Activated T-helper 1 cell treated with anti-CD3 and anti-CD28 coated beads, Interleukin-12 subunit alpha, Interleukin-12 subunit beta, Interleukin-2, Interleukin-4 antibody, amounts not matched to agents 30 ng/mL and 10 ng/mL and 1 ng/mL, durations not matched to agents 14 hours and 24 hours and 36 hours (primary cell): ENCODE measurements at regions not wholly inside any gene's neighbourhood (a gene's known extent, or its start where the extent isn't known, plus 50 kb on each side); places are given as distances from the start of the nearest gene placed in this dataset.

Experiments used
- DNase-seq: peaks from one replicate; pipeline ENCODE4 v3.0.0; 2021; ENCODE audit warnings: low spot score
- H3K27ac Mint-ChIP-seq: one replicate; pipeline ENCODE4 v1.8.0; 2021; ENCODE audit warnings: mild to moderate bottlenecking, mixed read lengths
- H3K27me3 Mint-ChIP-seq: one replicate; pipeline ENCODE4 v1.8.0; 2022; ENCODE audit warnings: mild to moderate bottlenecking, moderate library complexity, mixed read lengths; ENCODE audit not compliant: insufficient read depth
- H3K36me3 Mint-ChIP-seq: one replicate; pipeline ENCODE4 v1.8.0; 2021; ENCODE audit warnings: low read depth, mixed read lengths
- H3K4me1 Mint-ChIP-seq: one replicate; pipeline ENCODE4 v1.8.0; 2021; ENCODE audit warnings: low read depth, mixed read lengths
- H3K4me3 Mint-ChIP-seq: one replicate; pipeline ENCODE4 v1.8.0; 2021; ENCODE audit warnings: mild to moderate bottlenecking, moderate library complexity, mixed read lengths
- H3K9me3 Mint-ChIP-seq: one replicate; pipeline ENCODE4 v1.8.0; 2021; ENCODE audit warnings: mixed read lengths
- intact Hi-C: fragments of 100-400 bp; cut with micrococcal nuclease; formaldehyde crosslinking; loops from one replicate; pipeline ENCODE4 v1.15.1; 2024

GRCh38 chr9:16197578-16198370 lies 644.9 kb downstream of the CCDC171 start:
- no peak for DNase-seq
- Mint-ChIP-seq H3K36me3 (no peaks in the 10 kb centered on the region), H3K4me3 (no peak overlapping the region), H3K27ac (no peak overlapping the region), H3K27me3 (peaks cover 2% of the 10 kb centered on the region), H3K9me3 (no peaks in the 10 kb centered on the region), H3K4me1 (no peaks in the 10 kb centered on the region)
- intact Hi-C loops: loop anchor here (10.0 kb wide), 1 partner anchor 1267 kb away; no protein-coding TSS in a partner anchor

GRCh38 chr9:16198996-16199395 lies 646.2 kb downstream of the CCDC171 start:
- no peak overlapping the region for H3K27ac Mint-ChIP-seq
- no peak for DNase-seq
- H3K36me3 Mint-ChIP-seq: no peaks in the 10 kb centered on the region
- intact Hi-C loops: loop anchor here (10.0 kb wide), 1 partner anchor 1266 kb away; no protein-coding TSS in a partner anchor
- H3K4me1 Mint-ChIP-seq: no peaks in the 10 kb centered on the region
- H3K9me3 Mint-ChIP-seq: no peaks in the 10 kb centered on the region
- H3K27me3 Mint-ChIP-seq: peaks cover 2% of the 10 kb centered on the region
- no peak overlapping the region for H3K4me3 Mint-ChIP-seq

GRCh38 chr9:16202221-16202620 lies 649.4 kb downstream of the CCDC171 start:
- no peaks in the 10 kb centered on the region for H3K27me3 Mint-ChIP-seq
- H3K4me3 Mint-ChIP-seq: no peak overlapping the region
- no peaks in the 10 kb centered on the region for H3K9me3 Mint-ChIP-seq
- intact Hi-C loops: no loop called here
- no peak overlapping the region for H3K27ac Mint-ChIP-seq
- H3K36me3 Mint-ChIP-seq: no peaks in the 10 kb centered on the region
- H3K4me1 Mint-ChIP-seq: peaks cover 4% of the 10 kb centered on the region
- no peak for DNase-seq

- no peaks in the 10 kb centered on the region for H3K9me3 Mint-ChIP-seq
- no peak overlapping the region for H3K27ac Mint-ChIP-seq
- DNase-seq: no peak
- peaks cover 5% of the 10 kb centered on the region for H3K4me1 Mint-ChIP-seq
- H3K27me3 Mint-ChIP-seq: no peaks in the 10 kb centered on the region
- intact Hi-C loops: no loop called here
- H3K4me3 Mint-ChIP-seq: no peak overlapping the region
- H3K36me3 Mint-ChIP-seq: no peaks in the 10 kb centered on the region
Observed at GRCh38 chr9:16202914-16203728, 650.3 kb downstream of the CCDC171 start.

- peaks cover 5% of the 10 kb centered on the region for H3K4me1 Mint-ChIP-seq
- no peaks in the 10 kb centered on the region for H3K27me3 Mint-ChIP-seq
- H3K27ac Mint-ChIP-seq: no peak overlapping the region
- H3K36me3 Mint-ChIP-seq: no peaks in the 10 kb centered on the region
- intact Hi-C loops: no loop called here
- DNase-seq: no peak
- no peak overlapping the region for H3K4me3 Mint-ChIP-seq
- H3K9me3 Mint-ChIP-seq: no peaks in the 10 kb centered on the region
Observed at GRCh38 chr9:16203729-16204573, 651.1 kb downstream of the CCDC171 start.

DNA sequence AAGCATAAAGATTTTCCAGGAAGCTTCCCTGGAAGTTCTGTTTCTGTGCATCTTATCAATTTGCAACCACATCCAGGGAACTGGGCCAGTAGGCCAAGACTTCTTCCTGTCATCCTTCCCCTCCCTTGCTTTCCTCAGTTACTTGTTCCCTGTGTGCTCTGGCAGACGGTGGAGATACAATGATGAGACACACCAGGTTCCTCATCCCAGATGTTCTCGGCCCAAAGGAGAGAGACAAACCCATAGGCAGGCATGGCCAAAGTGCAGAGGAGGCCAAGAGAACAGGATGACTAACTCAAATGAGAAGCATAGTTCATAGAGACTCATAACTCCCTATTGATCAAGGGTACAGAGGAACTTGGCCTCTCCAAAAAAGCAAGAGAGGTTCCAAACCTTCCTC lies 652.6 kb downstream of the CCDC171 start:
- peaks cover 5% of the 10 kb centered on the region for H3K4me1 Mint-ChIP-seq
- H3K9me3 Mint-ChIP-seq: peaks cover 3% of the 10 kb centered on the region
- H3K27ac Mint-ChIP-seq: no peak overlapping the region
- intact Hi-C loops: no loop called here
- H3K27me3 Mint-ChIP-seq: no peaks in the 10 kb centered on the region
- H3K36me3 Mint-ChIP-seq: no peaks in the 10 kb centered on the region
- DNase-seq: no peak
- H3K4me3 Mint-ChIP-seq: no peak overlapping the region

DNA sequence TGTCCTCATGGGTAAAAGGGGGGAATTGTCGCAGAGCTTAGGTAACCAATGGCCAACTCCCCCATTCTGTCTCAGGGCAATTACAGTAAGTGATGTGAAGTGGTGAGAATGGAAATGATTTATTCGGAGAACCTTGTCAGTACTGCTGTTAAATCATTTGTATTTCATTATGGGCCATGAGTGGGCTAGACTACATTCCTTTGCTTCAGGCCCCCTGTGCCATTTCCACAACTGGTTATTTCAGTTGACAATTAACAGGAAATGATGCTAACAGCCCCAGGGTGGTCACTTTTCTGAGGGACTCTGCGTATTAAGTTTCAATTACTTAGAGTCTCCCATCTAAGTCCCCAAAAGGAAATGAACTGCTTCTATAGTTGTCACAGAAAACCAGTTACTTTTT lies 653.7 kb downstream of the CCDC171 start:
- Mint-ChIP-seq H3K27me3 (no peaks in the 10 kb centered on the region), H3K27ac (no peak overlapping the region), H3K4me3 (no peak overlapping the region), H3K36me3 (no peaks in the 10 kb centered on the region), H3K9me3 (peaks cover 3% of the 10 kb centered on the region), H3K4me1 (peaks cover 5% of the 10 kb centered on the region)
- intact Hi-C loops: no loop called here
- DNase-seq: no peak

GRCh38 chr9:16207161-16207560 lies 654.3 kb downstream of the CCDC171 start:
- peaks cover 5% of the 10 kb centered on the region for H3K4me1 Mint-ChIP-seq
- no peak overlapping the region for H3K27ac Mint-ChIP-seq
- no peaks in the 10 kb centered on the region for H3K27me3 Mint-ChIP-seq
- H3K4me3 Mint-ChIP-seq: no peak overlapping the region
- no peak for DNase-seq
- H3K36me3 Mint-ChIP-seq: no peaks in the 10 kb centered on the region
- peaks cover 3% of the 10 kb centered on the region for H3K9me3 Mint-ChIP-seq
- intact Hi-C loops: no loop called here

DNA sequence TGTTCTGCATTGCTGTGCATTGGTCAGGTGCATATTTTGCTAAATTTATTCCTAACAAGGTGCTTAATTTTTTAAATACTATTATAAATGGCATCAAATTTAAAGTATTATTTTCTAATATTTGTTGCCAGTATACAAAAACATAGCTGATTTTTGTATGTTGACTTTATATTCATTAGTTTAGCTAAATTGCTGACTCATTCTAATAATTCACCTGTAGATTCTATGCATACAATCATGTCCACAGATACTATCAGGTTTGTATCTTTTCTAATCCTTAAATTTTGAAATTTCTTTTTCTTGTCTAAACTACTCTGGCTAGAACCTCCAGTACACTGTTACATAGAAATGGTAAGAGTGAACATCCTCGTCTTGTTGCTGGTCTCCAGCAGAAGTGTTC lies 657.6 kb downstream of the CCDC171 start:
- no peak for DNase-seq
- Mint-ChIP-seq H3K4me1 (peaks cover 5% of the 10 kb centered on the region), H3K9me3 (peaks cover 3% of the 10 kb centered on the region), H3K27me3 (no peaks in the 10 kb centered on the region), H3K4me3 (no peak overlapping the region), H3K36me3 (no peaks in the 10 kb centered on the region), H3K27ac (no peak overlapping the region)
- intact Hi-C loops: no loop called here

DNA sequence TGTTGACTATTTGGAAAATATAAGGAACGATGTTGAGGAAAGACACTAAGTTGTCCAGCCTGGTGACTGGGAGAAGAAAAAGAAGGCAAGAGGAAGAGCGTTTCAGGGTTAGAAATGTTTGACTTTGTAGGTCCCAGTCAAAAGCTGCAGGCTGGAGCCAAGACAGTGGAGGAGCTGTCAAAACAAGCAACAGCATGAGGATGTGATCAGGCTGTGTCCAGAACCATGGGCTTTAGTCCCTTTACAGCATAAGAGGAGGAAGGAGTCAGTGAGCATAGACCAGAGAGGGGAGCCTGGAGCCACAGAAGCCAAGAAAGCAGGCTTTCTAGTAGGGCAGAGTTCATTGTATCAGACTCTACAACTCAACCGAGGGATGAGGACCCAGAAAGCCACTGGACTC lies 658.5 kb downstream of the BNC2 start:
- no peak overlapping the region for H3K27ac Mint-ChIP-seq
- peaks cover 4% of the 10 kb centered on the region for H3K4me1 Mint-ChIP-seq
- H3K27me3 Mint-ChIP-seq: no peaks in the 10 kb centered on the region
- H3K36me3 Mint-ChIP-seq: no peaks in the 10 kb centered on the region
- no peak for DNase-seq
- intact Hi-C loops: no loop called here
- H3K9me3 Mint-ChIP-seq: peaks cover 3% of the 10 kb centered on the region
- H3K4me3 Mint-ChIP-seq: no peak overlapping the region

GRCh38 chr9:16213781-16214515 lies 656.5 kb downstream of the BNC2 start:
- no peaks in the 10 kb centered on the region for H3K4me1 Mint-ChIP-seq
- DNase-seq: no peak

DNA sequence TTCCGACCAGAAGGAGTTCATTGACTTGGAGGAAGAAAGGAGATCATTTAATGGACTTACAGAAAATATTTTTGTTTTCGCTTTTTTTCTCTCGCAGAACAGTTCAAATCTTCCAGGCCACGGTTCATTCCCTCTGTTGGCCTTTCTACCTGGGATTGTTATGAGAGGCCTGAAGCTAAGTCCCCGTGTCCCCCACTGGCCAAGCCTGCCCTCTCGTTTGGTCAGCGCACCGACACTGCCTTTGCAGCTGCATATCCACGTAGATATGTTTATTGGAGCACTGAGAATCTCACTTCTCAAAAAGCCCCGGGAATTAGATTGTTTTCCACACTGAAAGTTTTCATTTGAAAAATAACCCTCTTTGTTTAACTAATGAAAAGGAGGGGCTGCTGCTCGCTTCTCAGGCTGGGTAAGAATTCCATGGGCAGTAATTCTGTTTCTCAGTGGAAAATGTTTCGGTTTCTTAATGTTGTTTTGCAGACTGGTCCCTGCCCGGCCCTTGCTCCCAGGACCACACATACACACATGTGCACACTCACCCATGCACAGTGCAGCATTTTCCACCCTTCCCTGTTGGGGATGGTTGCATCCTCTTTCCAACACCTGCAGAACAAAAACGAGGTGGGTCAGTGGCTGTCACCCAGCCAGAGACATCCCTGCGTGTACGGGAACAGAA lies 655.7 kb downstream of the BNC2 start:
- Mint-ChIP-seq H3K9me3 (peaks cover 3% of the 10 kb centered on the region), H3K4me1 (no peaks in the 10 kb centered on the region), H3K36me3 (no peaks in the 10 kb centered on the region), H3K27ac (no peak overlapping the region), H3K27me3 (no peaks in the 10 kb centered on the region), H3K4me3 (no peak overlapping the region)
- intact Hi-C loops: no loop called here
- DNase-seq: no peak

More at GRCh38 chr9:16213781-16214515, 656.5 kb downstream of the BNC2 start:
- intact Hi-C loops: no loop called here
- Mint-ChIP-seq H3K27me3 (no peaks in the 10 kb centered on the region), H3K9me3 (peaks cover 3% of the 10 kb centered on the region), H3K36me3 (no peaks in the 10 kb centered on the region), H3K27ac (no peak overlapping the region), H3K4me3 (no peak overlapping the region)
